Gastrocnemius medialis (tissue), 4 donors: ENCODE measurements at regions not wholly inside any gene's neighbourhood (a gene's known extent, or its start where the extent isn't known, plus 50 kb on each side); places are given as distances from the start of the nearest gene placed in this dataset.

ENCODE experiments used
- ATAC-seq, 2 donors: fragments of 150-250 bp; one replicate each; pipeline ENCODE4 v1.9.1; 2016
- DNase-seq, 2 donors: peaks; one replicate each; pipeline ENCODE4 v3.0.0-alpha.2; 2019
- H3K27ac ChIP-seq, 4 donors: fragments of 200-600 bp; sonication (generic); 1 replicate in 1 of 4; 2 replicates in 3 of 4; pipeline ENCODE4 v1.5.1; 2016 to 2018; ENCODE audit warnings: mild to moderate bottlenecking in 2 of 4, moderate library complexity in 1 of 4
- H3K27me3 ChIP-seq, 3 donors: fragments of 200-600 bp; sonication (generic) in 2 of 3; 1 replicate in 1 of 3; 2 replicates in 2 of 3; pipeline versions ENCODE4 v1.5.1 to v1.6.0; 2016 to 2019; ENCODE audit warnings: mild to moderate bottlenecking in 1 of 3, moderate library complexity in 1 of 3
- H3K36me3 ChIP-seq, 2 donors: fragments of 200-600 bp; sonication (generic) in 1 of 2; one replicate each; pipeline ENCODE4 v1.5.1; 2017 to 2018
- H3K4me1 ChIP-seq, 2 donors: fragments of 200-600 bp; sonication (generic) in 1 of 2; one replicate each; pipeline ENCODE4 v1.5.1; 2016 to 2017; ENCODE audit warnings: mild to moderate bottlenecking in 2 of 2
- H3K4me3 ChIP-seq, 4 donors: fragments of 200-600 bp; sonication (generic) in 3 of 4; 1 replicate in 1 of 4; 2 replicates in 3 of 4; pipeline ENCODE4 v1.5.1; 2016 to 2019; ENCODE audit warnings: mild to moderate bottlenecking in 2 of 4
- H3K9me3 ChIP-seq, 3 donors: fragments of 200-600 bp; sonication (generic) in 2 of 3; 1 replicate in 1 of 3; 2 replicates in 2 of 3; pipeline ENCODE4 v1.5.1; 2016 to 2019
- POLR2A ChIP-seq, 2 donors: fragments of 450-650 bp; IDR thresholded peaks; one replicate each; pipeline ENCODE4 v1.6.1; 2017; ENCODE audit warnings: antibody characterized with exemption in 2 of 2, mild to moderate bottlenecking in 2 of 2, moderate library complexity in 2 of 2
- in situ Hi-C, 4 donors: fragments of 200-750 bp; cut with MboI; loops; one replicate each; pipeline versions ENCODE4 v1.15.0 to v1.8.0; 2017; ENCODE audit warnings: low sequenced_read_pairs in 4 of 4
- intact Hi-C: fragments of 100-400 bp; cut with DNase I; formaldehyde crosslinking; loops from one replicate; pipeline ENCODE4 v1.15.1; 2023; ENCODE audit warnings: low total_unique reads
- TF ChIP-seq, protein P1 (sequence below), 5 experiments: fragments of 450-650 bp in 3 of 5; fragments of 200-600 bp in 2 of 5; sonication (generic) in 2 of 5; IDR thresholded peaks in 4 of 5; conservative IDR thresholded peaks in 1 of 5; 1 replicate in 4 of 5; 2 replicates in 1 of 5; pipeline ENCODE4 v1.5.1; 2016 to 2019; ENCODE audit warnings: antibody characterized with exemption in 5 of 5, mild to moderate bottlenecking in 3 of 5, moderate library complexity in 3 of 5

DNA sequence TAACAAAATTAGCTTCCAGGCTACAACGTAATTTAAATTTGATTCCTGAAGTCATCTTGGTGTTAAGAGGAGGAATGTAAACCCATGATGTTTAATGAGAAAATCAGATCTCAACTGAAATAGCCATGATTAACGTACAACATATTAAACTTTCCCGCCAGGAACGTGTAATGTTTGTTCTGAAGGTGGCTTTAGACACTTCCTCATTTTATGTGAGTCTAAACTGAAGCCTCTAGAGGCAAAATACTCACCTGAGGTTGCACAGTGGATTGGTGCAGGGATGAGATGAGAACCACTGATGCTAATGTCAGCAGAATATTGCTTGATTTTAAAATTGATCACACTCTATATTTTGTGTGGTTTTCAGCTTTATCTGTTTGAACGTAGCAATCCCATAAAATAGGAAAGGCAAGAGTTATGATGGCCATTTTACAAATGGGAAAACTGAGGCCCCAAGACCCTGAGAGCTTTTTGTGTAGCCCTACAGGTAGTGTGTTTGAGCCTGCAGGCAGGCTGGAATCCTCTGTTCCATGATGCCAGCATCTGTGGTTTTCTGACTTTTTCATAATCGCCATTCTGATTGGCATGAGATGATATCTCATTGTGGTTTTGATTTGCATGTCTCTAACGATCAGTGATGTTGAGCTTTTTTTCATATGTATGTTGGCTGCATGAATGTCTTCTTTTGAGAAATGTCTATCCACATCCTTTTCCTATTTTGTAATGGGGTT is 243.7 kb upstream of the BMPER start:
- in situ Hi-C loops = no loop called here
- no peak overlapping the region for H3K4me3 ChIP-seq
- DNase-seq = no peak
- TF ChIP-seq, protein P1, sequence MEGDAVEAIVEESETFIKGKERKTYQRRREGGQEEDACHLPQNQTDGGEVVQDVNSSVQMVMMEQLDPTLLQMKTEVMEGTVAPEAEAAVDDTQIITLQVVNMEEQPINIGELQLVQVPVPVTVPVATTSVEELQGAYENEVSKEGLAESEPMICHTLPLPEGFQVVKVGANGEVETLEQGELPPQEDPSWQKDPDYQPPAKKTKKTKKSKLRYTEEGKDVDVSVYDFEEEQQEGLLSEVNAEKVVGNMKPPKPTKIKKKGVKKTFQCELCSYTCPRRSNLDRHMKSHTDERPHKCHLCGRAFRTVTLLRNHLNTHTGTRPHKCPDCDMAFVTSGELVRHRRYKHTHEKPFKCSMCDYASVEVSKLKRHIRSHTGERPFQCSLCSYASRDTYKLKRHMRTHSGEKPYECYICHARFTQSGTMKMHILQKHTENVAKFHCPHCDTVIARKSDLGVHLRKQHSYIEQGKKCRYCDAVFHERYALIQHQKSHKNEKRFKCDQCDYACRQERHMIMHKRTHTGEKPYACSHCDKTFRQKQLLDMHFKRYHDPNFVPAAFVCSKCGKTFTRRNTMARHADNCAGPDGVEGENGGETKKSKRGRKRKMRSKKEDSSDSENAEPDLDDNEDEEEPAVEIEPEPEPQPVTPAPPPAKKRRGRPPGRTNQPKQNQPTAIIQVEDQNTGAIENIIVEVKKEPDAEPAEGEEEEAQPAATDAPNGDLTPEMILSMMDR (IDR thresholded peaks at IDR 0.05 in 4 of 5, conservative IDR thresholded peaks at IDR 0.05 in 1 of 5) = no peak
- TF ChIP-seq POLR2A (IDR thresholded peaks at IDR 0.05) = no peak
- H3K4me1 ChIP-seq = no peaks in the 10 kb centered on the region
- H3K9me3 ChIP-seq = no peaks in the 10 kb centered on the region
- intact Hi-C loops = no loop called here
- no peaks in the 10 kb centered on the region for H3K27me3 ChIP-seq
- H3K36me3 ChIP-seq = no peaks in the 10 kb centered on the region
- no peak for ATAC-seq
- no peak overlapping the region for H3K27ac ChIP-seq

DNA sequence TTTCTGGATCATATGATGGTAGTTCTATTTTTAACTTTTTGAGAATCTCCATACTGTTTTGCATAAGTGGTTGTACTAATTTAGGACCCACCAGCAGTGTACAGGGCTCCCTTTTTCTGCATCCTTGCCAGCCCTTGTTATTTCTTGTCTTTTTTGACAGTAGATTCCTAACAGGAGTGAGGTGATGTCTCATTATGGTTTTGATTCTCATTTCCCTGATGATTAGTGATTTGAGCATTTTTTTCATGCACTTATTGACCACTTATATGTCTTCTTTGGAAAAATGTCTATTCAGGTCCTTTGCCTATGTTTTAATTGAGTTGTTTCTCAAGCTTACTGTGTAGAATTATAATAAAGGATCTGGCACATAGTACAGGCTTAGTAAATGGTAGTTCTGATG is 238.8 kb upstream of the BMPER start:
- Histone ChIP-seq H3K4me1 (no peaks in the 10 kb centered on the region), H3K27ac (no peak overlapping the region), H3K9me3 (no peaks in the 10 kb centered on the region), H3K4me3 (no peak overlapping the region), H3K36me3 (no peaks in the 10 kb centered on the region), H3K27me3 (no peaks in the 10 kb centered on the region)
- no peak for TF ChIP-seq POLR2A (IDR thresholded peaks at IDR 0.05)
- TF ChIP-seq, protein P1 (IDR thresholded peaks at IDR 0.05 in 4 of 5, conservative IDR thresholded peaks at IDR 0.05 in 1 of 5) = no peak
- ATAC-seq (no peak), DNase-seq (no peak)
- in situ Hi-C loops = no loop called here
- intact Hi-C loops = no loop called here

- H3K4me1 ChIP-seq = no peaks in the 10 kb centered on the region
- no peak for ATAC-seq
- TF ChIP-seq POLR2A (IDR thresholded peaks at IDR 0.05) = no peak
- TF ChIP-seq, protein P1 (IDR thresholded peaks at IDR 0.05 in 4 of 5, conservative IDR thresholded peaks at IDR 0.05 in 1 of 5) = no peak
- H3K4me3 ChIP-seq = no peak overlapping the region
- no peaks in the 10 kb centered on the region for H3K9me3 ChIP-seq
- H3K36me3 ChIP-seq = no peaks in the 10 kb centered on the region
- intact Hi-C loops = no loop called here
- in situ Hi-C loops = no loop called here
- no peak for DNase-seq
- no peak overlapping the region for H3K27ac ChIP-seq
- H3K27me3 ChIP-seq = no peaks in the 10 kb centered on the region
Measured at GRCh38 chr7:33667196-33667595, 238.1 kb upstream of the BMPER start.

DNA sequence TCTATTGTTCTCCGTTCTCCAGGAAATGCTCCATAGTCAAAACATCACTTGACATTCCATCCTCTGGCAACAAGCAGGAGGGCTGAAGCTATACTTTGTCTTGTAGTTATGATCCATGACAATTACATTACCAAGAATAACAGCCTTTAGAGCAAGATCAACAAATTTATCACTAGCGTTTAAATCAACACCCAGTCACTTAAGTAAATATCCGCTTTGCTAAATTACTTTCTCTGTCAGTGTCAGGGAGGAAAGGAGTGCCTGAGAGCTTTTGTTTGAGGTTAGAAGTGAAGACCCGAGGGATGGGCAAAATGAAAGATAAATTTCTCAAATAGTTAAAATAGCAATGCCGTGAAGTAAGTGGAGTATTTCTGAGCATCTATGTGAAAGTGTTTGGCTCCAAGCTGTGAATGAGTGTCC is 236.1 kb upstream of the BMPER start:
- Histone ChIP-seq H3K4me1 (no peaks in the 10 kb centered on the region), H3K36me3 (no peaks in the 10 kb centered on the region), H3K4me3 (no peak overlapping the region), H3K27ac (no peak overlapping the region), H3K9me3 (no peaks in the 10 kb centered on the region), H3K27me3 (no peaks in the 10 kb centered on the region)
- TF ChIP-seq POLR2A (IDR thresholded peaks at IDR 0.05) = no peak
- TF ChIP-seq, protein P1 (IDR thresholded peaks at IDR 0.05 in 4 of 5, conservative IDR thresholded peaks at IDR 0.05 in 1 of 5) = no peak
- ATAC-seq (no peak), DNase-seq (no peak)
- intact Hi-C loops = no loop called here
- in situ Hi-C loops = no loop called here
